Smooth muscle cell of the brain vasculature (primary cell): ENCODE measurements at regions not wholly inside any gene's neighbourhood (a gene's known extent, or its start where the extent isn't known, plus 50 kb on each side); places are given as distances from the start of the nearest gene placed in this dataset.

Experiments
- DNase-seq: peaks from one replicate; pipeline ENCODE4 v3.0.0-alpha.2; 2012; ENCODE audit warnings: low read depth, low spot score

DNA sequence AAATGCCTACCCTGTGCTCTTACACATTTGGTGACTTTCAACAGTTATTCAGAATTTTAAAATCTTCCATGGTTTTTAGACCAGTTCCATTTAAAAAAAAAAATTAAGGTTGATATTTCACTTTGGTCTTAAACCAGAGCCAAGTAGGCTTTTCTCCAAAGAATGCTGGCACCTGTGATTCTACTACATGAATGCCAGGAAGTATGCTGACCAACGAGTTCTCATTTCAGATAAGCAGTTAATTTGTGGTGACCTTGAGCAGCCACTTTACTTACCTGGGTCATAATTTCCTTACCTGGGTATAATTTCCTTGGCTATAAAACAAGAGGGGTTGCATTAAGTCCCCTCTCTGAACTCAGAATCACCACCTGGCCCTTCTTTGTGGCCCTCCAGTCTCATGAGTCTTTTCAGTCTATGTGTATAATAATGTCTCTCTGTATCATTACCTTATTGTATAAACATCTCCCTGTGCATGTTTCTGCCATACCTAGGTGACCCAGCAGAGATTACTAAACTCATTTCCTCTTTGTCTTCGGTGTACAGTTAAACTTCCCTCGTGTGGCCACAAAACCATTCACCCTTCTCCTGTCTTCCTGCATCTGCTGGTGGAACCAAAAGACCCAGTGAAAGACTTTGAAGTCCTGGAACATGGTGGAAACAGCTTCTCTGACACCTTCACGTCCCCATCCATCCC lies 139.1 kb upstream of the DPT start:
- DNase-seq: no peak

DNA sequence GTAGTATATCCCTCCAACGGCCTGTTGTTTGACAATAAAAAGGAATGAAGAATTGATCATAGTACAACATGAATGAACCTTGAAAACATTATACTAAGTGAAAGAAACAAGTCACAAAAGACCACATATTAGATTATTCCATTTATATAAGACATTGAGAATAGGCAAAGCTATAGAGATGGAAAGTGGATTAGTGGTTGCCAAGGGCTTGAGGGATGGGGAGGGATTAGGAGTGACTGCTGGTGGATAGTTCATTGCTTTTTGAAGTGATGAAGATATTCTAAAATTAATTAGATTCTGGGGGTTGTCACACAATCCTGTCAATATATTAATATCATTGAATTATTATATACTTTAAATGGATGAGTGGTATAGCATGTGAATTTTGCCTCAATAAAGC lies 142.5 kb upstream of the DPT start:
- no peak for DNase-seq

DNA sequence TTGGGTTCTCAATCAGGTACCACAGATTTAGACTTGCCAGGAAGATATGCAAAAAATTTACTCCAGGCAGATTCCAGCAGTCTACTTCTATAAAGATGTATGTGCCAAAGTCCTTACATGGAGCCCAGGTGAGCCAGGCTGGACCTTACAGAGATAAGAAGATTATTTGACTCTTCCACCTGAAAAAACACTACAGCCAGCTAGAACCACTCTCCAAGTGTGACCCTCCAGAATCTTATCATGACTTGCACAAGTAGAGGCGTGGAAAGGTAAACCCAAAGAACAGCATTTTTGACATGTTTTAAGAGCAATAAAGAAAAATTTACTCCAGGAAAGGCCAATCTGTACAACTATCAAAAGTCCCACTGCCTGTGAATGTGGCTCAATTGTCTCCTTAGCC lies 146.8 kb upstream of the DPT start:
- no peak for DNase-seq

DNA sequence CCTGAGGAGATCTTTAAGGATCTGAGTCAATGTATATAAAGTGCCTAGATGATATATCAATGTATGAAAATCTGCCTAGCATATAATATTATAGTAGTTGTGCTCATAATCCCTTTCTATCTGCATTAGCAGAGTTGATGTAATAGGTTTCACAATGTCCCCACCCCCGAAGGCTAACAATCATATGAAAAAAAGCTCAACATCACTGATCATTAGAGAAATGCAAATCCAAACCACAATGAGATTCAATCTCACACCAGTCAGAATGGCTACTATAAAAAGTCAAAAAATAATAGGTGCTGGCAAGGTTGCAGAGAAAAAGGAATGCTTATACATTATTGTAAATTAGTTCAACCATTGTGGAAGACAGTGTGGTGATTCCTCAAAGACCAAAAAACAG lies 147.8 kb upstream of the DPT start:
- no peak for DNase-seq

DNA sequence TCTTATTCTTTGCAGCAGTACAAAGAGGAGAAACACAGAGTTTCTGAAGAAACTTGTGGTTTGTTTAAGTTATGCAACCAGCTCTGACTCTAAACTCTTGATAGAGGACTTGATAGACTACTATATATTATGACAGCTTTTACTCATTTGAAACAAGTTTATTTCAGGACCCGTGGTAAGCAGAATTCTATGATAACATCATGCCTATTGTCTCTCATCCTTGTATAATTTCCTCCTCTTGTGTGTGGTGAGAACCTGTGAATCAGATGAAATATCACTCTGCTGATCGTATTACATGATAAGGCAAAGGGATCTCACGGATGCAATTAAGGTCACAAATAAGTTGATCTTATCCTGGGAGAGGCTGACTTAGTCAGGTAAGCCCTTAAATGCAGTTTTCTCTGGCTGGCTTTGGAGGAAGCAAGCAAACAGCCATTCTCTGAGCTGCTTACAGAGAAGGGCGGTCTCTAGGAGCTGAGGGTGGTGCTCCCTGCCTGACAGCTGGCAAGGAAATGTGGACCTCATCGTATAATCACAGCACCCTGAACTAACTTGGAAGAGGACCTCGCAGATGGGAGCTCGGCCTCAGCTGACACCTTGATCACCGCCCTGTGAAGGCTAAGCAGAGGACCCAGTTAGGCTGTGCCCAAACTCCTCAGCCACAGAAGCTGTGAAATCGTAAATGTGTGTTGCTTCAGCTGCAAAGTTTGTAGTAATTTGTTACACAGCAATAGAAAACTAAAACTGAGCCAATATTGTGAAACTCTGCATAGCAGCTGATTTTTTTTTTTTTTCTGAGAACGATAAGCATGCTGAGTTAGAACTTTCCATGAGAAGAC lies 151.1 kb upstream of the DPT start:
- no peak for DNase-seq

DNA sequence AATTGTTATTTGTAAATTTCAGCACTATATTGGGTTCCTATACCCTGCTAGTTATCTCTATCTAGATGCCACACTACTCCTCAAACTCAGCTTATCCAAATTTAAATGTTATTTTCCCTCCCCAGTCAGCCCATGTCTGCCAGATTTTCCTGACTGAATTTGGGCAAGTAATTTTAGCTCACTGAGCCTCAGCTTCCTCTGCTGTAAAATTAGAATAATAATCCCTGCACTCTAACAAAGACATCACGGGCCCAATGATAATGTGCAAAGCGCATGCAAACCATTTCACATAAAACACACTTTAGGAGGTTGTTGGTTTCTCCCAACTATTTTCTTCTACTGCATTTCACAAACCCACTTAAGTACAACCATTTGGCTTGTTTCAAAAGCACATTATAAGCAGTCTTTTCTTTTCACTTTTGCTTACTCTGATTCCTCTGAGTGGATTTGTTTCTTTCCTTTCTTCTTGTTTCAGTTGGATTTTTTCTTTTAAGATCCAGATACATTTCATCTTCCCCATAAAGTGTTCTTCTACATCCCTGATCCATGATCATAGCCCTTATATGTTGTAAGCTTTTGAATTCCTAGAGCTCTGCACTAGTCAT lies 152.8 kb upstream of the DPT start:
- DNase-seq: no peak

DNA sequence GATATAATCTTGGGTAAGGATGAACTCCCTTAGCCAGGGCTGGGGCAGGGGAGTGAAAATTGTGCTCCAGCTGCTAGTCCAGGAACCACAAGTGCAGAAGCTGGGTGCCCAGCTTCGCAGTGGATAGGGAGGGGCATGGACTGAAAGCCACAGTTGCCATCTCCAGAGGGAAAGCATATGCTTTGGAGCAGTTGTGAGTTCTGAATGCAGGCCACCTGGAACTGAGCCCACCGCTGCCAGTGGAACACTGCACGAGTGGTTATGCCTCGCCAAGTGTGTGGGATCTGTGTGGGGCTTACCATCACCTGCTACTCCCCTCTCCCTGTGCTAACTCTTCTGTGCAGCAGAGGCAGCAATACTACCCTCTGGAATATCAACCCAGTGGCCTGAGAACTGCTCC lies 158.4 kb upstream of the DPT start:
- no peak for DNase-seq

DNA sequence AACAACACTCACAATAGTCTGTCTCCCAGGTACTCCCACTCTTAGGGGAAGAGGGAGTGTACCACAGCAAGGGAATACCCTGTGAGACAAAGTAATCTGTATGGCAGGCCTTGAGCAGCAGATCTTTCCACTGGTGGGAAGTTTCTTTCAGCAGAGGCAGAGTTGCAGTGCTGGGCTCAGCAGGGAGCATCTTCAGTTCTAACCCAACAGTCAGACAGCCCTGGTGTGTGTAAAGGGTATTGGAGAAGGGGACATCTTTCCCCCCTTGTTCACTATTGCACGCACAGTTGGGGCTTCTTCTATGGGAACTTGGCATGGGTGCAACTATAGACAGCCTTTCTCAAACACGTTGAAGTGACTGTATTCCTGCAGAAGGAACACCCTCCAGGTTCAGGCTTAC lies 159.4 kb upstream of the DPT start:
- no peak for DNase-seq

DNA sequence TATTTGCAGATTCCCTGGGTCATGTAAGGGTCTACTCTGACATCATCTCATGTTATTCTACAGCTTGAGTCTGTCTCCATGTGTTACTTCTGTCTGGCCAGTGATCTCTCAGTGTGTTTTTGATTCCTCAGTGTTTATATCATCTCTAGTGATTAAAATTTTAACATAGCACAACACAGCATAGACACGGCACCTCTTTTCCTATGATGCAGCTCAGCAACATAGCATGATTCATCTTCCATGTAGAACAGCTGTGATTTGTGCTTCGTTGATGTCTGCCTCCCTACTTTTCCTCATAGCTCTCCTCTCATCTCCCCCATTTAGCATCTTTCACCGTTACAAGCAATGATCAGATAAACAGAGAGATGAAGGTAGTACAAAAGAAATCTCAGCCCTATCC lies 163.9 kb upstream of the DPT start:
- DNase-seq: no peak

DNA sequence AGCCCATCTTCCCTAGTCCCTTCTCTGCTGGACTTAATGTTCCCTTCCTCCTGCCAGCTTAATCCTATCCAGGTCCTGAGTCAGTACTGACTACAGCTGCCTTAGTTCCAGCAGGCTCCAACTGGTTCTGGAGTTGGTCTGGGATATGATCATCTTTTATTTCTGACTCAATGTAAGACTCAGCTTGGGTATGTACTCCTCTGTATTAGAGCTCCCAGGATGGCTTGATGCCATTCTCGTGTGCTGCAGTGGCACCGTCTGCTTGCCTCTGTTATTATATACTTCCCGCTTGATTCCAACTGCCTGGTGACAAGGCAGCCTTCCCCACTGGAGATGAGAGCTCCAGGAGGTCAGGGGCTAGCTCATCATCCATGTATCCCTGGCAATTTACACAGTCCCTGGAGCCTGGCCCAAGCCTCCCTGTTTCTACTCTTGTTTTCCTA lies 164.4 kb upstream of the DPT start:
- DNase-seq: no peak

DNA sequence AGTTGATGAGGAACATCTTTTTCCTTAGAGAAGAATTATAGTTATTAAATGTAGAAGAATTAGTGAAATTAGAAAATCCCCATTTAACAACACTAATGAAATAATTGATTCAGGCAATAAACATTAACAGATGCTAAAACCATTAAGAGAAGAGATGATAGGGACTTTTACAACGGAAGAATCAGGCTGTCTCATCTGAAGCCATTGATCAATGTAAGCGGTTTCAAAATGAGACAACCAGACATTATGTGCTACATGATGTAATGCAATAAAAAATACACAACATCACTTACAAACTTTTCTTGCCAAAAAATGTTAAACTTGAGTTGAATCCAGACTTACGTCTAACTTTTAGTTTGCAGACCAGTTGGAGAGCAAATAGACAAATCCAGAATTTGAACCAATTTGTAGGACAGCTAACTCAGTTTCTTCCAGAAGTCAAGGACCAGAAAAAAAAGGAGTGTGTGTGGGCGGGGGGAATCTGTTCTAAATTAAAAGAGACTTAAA lies 165.4 kb upstream of the DPT start:
- DNase-seq: no peak

DNA sequence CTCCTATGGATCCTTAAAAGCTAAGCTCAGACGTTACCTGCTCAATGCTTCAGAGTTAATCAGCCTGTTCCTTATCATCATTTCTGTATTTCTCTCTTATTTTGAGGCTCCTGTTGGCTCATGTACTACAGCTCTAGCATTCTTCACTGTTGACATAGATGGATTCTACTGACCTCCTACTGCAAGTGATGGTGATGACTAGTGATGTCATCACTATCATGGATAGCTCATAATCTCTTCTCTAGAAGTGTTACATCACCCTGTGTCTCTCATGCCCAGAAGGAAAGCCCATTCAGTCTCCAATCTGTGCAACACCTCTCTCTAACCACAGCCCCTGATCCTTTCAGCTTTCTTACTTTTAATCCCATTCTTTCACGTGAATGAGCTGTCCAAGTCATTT lies 168.2 kb upstream of the DPT start:
- DNase-seq: no peak

DNA sequence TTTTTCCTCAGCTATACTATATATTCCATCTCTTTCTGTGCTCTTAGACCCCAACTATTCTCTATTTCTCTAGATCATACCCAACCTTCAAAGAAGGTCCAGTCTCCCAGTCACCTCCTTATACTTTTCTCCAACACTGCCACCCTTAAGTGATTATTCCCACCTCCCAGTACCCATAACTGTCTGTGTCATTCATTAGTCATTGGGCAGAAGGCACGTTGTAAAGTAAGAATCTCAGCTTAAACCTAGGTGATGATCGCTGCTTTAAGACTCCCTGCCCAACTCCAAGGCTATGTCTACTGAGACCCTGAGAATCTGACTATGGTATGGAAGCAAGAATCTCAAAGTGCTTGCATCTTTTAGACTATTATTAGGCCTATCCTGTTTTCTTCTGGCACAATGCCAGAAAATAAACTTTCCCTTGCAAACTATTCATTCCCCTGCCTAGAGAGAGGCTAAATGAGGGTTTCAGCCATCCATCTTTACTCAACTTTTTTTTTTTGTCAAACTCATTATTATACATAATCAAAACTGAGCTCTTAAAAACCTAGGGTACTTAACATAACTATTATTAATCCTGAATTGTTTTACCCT lies 174.3 kb upstream of the DPT start:
- DNase-seq: no peak

DNA sequence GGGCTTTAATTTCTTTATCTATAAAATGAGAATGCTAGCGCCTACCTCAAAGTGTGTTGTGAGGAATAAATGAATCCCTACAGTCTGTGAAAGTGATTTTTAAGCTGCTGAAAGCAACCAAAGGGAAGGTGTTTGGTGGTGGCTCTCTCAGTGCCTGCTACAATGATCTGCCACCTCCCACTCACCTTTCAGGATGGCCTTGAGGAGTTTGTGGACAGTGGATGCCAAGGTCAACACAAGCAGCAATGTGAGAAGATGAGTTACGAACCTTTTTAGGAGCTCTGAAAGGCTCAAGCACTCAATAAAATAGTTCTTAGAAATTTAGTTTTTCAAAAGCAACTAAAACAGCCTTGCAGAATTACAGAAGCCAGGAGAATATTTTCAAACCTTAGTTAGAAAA lies 176.6 kb upstream of the DPT start:
- DNase-seq: no peak

DNA sequence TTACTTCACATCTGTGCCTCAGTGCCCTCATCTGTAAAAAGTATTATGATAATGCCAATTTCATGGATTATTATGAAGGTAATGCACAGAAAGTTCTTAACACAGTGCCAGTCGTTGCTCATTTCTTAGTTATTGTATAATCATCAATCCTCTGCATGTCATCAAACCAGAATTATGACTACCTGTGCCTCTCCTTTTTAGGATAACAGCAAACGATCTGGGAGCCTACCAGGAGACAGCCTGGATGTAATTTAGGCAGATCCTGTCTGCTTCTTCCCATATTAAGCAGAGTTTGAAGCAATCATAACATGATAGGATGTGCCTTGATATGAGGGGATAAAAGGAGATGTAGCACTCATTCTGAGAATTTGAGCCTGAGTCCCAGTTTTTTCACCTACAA lies 177.4 kb upstream of the DPT start:
- DNase-seq: no peak

DNA sequence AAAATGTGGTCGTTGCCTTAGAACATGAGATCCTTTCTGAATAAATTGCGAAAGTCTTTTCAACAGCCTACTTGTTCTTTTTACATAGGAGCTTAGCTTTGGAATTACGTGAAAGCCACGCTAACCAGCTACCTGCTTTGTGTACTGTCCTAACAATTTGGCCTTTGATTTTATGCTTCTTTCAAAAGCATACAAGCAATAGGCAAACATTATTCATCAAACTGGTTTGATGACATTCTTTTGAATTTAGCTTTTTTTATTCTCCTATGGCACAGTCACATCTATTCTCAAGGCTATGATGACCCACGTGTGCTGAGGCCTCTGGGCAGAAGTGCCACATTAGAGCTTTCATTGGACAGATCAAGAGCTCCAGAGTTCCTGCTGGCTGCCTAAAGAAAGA lies 178.0 kb upstream of the DPT start:
- no peak for DNase-seq

DNA sequence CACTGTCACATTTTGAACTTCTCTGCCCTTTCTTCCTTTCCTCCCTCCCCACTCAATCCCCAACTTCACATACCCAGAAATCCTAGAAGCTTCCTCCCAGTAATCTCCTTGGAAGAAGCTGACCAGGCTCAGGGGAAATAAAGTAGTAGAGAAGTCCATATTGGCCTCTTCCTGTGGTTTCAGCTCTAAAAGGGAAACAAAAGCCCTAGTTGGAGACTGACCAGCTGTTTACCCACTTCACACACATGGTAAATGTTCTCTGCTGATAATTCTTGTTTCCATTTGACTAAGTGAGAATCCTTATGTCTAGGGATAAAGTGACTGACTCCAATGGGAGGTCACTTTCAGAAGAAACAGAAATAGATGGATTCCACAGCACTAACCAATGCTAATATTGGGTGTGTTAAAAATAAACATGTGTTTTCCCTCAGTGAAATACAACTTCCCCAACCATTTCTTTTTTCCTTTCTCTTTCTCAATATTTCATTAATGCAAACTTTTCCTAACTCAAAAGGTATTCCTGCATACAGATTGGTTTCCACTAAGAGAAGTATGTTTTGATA lies 178.9 kb upstream of the DPT start:
- DNase-seq: no peak

DNA sequence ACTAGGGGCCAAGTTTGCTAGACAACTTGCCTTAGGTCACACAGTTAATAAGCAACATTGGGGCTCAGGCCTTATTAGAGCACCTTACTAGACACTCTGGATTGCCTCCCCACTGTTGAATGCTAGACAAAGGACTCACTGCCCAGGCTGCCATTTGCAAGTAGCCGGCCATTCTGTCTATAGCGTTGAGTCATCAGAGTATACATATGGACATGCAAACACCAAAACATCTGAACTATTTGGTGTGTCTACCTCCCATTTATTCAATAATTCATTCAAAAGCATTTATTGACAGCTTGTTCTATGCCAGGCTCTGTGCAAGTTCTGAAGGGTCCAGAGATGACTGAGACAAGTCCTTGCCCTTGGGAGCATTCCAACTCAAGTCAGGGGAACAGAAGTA lies 181.4 kb upstream of the DPT start:
- no peak for DNase-seq

DNA sequence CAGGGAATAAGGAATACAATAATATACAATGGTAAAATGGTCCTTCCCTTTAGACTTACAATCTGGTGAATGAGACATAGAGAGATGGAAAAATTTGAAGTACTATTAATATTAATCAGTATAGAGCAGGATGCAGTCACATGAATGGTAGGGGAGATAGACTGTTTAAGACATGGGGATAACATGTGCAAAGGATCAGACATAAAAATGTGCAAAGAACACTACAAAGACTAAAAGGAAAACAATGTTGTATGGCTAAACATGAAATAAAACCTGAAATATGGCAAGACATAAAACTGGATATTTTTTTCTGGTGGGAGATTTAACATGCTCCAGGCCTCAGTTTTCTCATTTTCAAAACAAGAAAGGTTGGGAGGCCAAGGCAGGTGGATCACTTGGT lies 182.4 kb upstream of the DPT start:
- DNase-seq: no peak

DNA sequence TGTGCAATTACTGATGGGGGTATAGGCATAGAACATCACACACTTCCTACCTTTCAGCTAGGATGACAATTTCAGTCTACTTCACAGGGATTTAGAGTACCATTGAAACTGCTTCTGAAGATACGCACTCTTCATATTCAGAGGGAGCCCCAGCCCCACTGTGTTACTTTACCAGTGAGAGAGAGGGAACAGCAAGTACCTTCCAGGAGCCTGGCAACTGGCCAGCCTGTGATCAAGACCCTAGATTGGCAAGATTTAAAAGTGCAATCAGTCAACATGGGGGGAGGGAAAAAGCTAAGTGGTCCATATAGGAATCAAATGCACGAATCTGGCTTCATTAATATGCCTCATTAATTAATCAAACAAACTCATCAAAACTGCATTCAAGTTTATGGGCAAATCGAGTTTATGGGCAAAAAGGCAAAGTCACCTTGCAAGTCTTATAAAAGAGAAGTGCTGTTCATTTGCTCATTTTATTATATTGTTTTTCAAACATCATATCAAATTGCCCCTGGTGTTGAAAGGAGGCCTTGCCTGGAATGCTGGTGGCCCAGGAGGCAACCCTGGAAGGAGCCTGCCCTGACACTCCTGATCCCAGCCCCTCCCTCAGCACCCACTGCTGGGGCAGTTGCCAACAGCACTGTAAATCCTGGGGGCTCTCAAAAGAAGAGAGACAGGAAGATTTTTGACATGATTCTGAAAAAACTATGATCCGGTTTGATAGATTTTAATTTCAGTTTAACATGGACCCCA lies 184.9 kb upstream of the DPT start:
- DNase-seq: no peak

DNA sequence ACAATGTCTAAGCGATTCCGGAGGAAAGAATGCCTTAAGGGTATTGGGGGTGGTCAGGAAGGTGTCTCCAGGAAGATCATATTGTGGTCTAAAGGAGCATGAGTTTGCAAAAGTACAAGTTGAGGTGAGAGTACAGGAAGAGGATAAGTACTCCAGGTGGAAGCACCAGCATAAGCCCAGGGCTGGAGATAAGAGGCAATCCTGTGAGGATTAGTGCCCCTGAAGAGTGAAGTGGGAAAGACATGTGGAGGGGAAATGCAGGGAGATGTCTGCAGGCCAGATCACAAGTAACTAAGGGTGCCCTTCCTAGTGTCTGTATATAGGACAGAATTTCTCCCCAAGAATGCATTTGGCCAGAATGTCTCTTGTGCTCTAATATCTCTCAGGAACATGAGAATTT lies 188.3 kb upstream of the DPT start:
- DNase-seq: no peak
